Right atrium auricular region (tissue), 2 donors: ENCODE measurements at regions not wholly inside any gene's neighbourhood (a gene's known extent, or its start where the extent isn't known, plus 50 kb on each side); places are given as distances from the start of the nearest gene placed in this dataset.
A peak's percentile ranks its signal among the peaks of the same experiment; 100 is the strongest.

Source experiments
- DNase-seq: peaks from one replicate; pipeline ENCODE4 v3.0.0-alpha.2; 2019; ENCODE audit warnings: low spot score
- H3K27ac ChIP-seq, 2 donors: fragments of 200-600 bp; sonication (generic); 1 replicate in 1 of 2; 2 replicates in 1 of 2; pipeline ENCODE4 v1.5.1; 2016 to 2019
- H3K27me3 ChIP-seq, 2 donors: fragments of 200-600 bp; sonication (generic); one replicate each; pipeline versions ENCODE4 v1.5.1 to v1.6.0; 2017 to 2019
- H3K36me3 ChIP-seq: fragments of 200-600 bp; sonication (generic); one replicate; pipeline ENCODE4 v1.5.1; 2016
- H3K4me1 ChIP-seq, 2 donors: fragments of 200-600 bp; sonication (generic); one replicate each; pipeline versions ENCODE4 v1.5.1 to v1.6.0; 2017 to 2019
- H3K4me3 ChIP-seq, 2 donors: fragments of 200-600 bp; sonication (generic); 1 replicate in 1 of 2; 2 replicates in 1 of 2; pipeline ENCODE4 v1.5.1; 2017 to 2019; ENCODE audit warnings: mild to moderate bottlenecking in 1 of 2, moderate library complexity in 1 of 2
- H3K9me3 ChIP-seq, 2 donors: fragments of 200-600 bp; sonication (generic); one replicate each; pipeline ENCODE4 v1.5.1; 2019
- TF ChIP-seq, protein P1 (sequence below), 2 donors: fragments of 200-600 bp; sonication (generic); IDR thresholded peaks; one replicate each; pipeline ENCODE4 v1.5.1; 2019; ENCODE audit warnings: antibody characterized with exemption in 2 of 2

DNA sequence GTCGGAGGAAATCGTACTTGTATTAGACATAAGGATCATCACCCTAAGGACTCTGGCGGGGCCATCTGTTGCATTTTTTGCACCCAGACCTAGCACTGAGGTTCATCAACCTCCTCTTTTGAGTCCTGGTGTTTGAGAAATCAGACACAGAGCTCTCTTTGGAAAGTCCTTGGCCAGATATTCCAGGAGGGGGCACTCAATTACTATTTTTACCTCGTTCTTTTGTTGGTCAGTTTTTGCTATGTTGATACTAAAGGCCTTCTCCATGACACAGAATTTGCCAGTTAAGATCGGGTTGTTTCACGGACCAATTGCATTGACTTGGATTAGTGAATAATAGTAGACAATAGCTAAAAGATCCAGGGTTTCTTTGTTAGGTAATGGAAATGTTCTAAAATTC lies 711.2 kb downstream of the KCNT2 start:
- Histone ChIP-seq H3K9me3 (no peaks in the 10 kb centered on the region), H3K4me3 (no peak overlapping the region), H3K36me3 (no peaks in the 10 kb centered on the region), H3K27me3 (no peaks in the 10 kb centered on the region), H3K27ac (no peak overlapping the region), H3K4me1 (no peaks in the 10 kb centered on the region)
- TF ChIP-seq, protein P1, sequence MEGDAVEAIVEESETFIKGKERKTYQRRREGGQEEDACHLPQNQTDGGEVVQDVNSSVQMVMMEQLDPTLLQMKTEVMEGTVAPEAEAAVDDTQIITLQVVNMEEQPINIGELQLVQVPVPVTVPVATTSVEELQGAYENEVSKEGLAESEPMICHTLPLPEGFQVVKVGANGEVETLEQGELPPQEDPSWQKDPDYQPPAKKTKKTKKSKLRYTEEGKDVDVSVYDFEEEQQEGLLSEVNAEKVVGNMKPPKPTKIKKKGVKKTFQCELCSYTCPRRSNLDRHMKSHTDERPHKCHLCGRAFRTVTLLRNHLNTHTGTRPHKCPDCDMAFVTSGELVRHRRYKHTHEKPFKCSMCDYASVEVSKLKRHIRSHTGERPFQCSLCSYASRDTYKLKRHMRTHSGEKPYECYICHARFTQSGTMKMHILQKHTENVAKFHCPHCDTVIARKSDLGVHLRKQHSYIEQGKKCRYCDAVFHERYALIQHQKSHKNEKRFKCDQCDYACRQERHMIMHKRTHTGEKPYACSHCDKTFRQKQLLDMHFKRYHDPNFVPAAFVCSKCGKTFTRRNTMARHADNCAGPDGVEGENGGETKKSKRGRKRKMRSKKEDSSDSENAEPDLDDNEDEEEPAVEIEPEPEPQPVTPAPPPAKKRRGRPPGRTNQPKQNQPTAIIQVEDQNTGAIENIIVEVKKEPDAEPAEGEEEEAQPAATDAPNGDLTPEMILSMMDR (IDR thresholded peaks at IDR 0.05): no peak
- no peak for DNase-seq

DNA sequence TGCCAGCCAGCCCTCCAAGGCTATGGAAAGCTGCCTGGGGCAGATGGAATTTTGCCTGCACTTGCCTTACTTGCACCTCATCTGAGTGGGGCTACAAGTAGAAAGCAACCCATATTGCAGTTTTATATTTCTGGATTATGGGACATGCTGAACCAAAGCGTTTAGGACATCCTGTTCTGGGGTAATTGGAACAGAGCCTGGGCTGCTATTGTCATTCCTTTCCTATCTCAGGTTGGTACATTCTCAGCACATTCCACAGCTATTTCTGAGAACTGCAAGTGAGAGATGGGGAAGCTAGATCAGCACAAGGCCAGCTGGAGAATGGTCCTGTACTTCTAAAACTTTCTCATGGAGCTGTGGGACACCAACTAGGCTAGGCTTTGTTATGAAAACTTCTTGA lies 713.8 kb downstream of the KCNT2 start:
- TF ChIP-seq, protein P1 (IDR thresholded peaks at IDR 0.05): no peak
- no peaks in the 10 kb centered on the region for H3K36me3 ChIP-seq
- no peak for DNase-seq
- no peaks in the 10 kb centered on the region for H3K9me3 ChIP-seq
- peak overlapping the region in 1 of 2 donors; percentile 50 for H3K27ac ChIP-seq
- H3K27me3 ChIP-seq: no peaks in the 10 kb centered on the region
- no peak overlapping the region for H3K4me3 ChIP-seq
- H3K4me1 ChIP-seq: no peaks in the 10 kb centered on the region

DNA sequence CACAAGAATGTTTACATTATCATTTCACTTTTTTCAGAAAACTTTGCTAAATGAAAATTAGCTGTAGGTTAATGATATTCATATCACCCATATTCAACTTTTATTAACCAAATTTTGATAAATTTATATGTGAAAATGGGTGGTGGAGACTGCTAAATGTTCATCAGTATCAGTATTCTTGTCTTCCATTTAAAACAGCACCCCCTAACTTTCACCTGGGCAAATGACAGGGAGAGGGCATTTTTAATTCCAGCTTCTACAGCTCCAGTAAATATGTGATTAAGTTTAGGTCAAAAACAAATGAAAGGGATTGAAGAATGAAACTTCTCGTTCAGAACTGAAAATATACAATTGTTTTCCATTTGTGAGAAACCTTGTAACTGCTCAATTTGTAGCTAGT lies 722.2 kb downstream of the KCNT2 start:
- no peak for DNase-seq
- Histone ChIP-seq H3K27ac (no peak overlapping the region), H3K4me1 (no peaks in the 10 kb centered on the region), H3K27me3 (no peaks in the 10 kb centered on the region), H3K4me3 (no peak overlapping the region), H3K9me3 (no peaks in the 10 kb centered on the region), H3K36me3 (no peaks in the 10 kb centered on the region)
- TF ChIP-seq, protein P1 (IDR thresholded peaks at IDR 0.05): no peak

DNA sequence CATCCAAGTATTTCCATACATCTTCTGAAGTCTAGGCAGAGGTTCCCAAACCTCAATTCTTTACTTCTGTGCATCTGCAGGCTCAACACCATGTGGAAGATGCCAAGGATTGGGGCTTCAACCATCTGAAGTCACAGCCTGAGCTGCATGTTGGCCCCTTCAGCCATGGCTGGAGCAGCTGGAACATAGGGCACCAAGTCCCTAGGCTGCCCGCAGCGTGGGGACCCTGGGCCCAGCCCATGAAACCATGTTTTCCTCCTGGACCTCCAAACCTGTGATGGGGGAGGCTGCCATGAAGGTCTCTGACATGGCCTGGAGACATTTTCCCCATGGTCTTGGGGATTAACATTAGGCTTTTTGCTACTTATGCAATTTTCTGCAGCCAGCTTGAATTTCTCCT lies 729.8 kb downstream of the KCNT2 start:
- no peak overlapping the region for H3K27ac ChIP-seq
- no peaks in the 10 kb centered on the region for H3K4me1 ChIP-seq
- DNase-seq: no peak
- no peak overlapping the region for H3K4me3 ChIP-seq
- H3K27me3 ChIP-seq: no peaks in the 10 kb centered on the region
- peaks cover 0 to 7% of the 10 kb centered on the region in 2 donors for H3K9me3 ChIP-seq
- TF ChIP-seq, protein P1 (IDR thresholded peaks at IDR 0.05): no peak
- H3K36me3 ChIP-seq: no peaks in the 10 kb centered on the region

DNA sequence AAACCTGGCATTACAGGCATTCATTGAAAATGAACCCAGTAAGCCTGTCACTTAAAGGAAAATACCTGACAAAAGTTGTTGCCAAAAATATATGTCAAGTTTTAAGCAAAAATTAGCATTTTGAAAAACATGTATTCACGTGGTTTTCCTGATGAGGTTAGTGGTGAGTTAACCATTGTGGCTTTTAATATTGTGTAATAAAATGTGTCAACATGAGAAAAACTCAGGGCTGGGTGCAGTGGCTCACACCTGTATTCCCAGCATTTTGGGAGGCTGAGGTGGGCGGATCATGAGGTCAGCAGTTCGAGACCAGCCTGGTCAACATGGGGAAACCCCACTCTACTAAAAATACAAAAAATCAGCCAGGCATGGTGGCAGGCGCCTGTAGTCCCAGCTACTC lies 731.4 kb downstream of the KCNT2 start:
- no peaks in the 10 kb centered on the region for H3K4me1 ChIP-seq
- no peaks in the 10 kb centered on the region for H3K36me3 ChIP-seq
- no peak for DNase-seq
- H3K27me3 ChIP-seq: no peaks in the 10 kb centered on the region
- no peak overlapping the region for H3K27ac ChIP-seq
- TF ChIP-seq, protein P1 (IDR thresholded peaks at IDR 0.05): no peak
- H3K9me3 ChIP-seq: peaks cover 0 to 7% of the 10 kb centered on the region in 2 donors
- H3K4me3 ChIP-seq: no peak overlapping the region

DNA sequence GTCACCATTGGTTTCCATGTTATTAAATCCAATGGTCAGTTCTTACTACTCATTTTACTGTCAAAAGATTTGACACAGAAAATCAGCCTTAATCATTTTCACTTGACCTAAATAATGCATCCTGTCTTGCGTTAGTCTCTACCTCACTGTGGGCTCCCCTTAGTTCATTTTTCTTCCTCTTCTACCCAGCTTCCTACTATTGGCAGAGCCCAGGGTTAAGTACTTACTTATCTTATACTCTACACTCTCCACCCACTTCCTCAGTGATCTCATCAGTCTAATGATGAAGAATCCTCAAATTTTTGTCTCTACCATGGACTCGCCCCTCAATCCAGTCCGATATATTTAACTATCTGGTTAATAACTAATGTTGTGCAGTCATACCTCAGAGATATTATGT lies 735.9 kb downstream of the KCNT2 start:
- Histone ChIP-seq H3K27ac (no peak overlapping the region), H3K4me3 (no peak overlapping the region), H3K9me3 (peaks cover 0 to 7% of the 10 kb centered on the region in 2 donors), H3K27me3 (no peaks in the 10 kb centered on the region), H3K36me3 (no peaks in the 10 kb centered on the region), H3K4me1 (no peaks in the 10 kb centered on the region)
- TF ChIP-seq, protein P1 (IDR thresholded peaks at IDR 0.05): no peak
- DNase-seq: no peak
